T-helper 2 cell (primary cell): ENCODE measurements at regions not wholly inside any gene's neighbourhood (a gene's known extent, or its start where the extent isn't known, plus 50 kb on each side); places are given as distances from the start of the nearest gene placed in this dataset.

Source experiments
- DNase-seq, 5 experiments: peaks; one replicate each; pipeline versions ENCODE4 v3.0.0 to v3.0.0-alpha.2; 2012 to 2022

- DNase-seq, result no peak
Measured at GRCh38 chr9:90034071-90034470, 429.3 kb downstream of the GADD45G start.

- DNase-seq, result no peak
Measured at GRCh38 chr9:90035471-90035870, 430.7 kb downstream of the GADD45G start.

- no peak for DNase-seq
Measured at GRCh38 chr9:90037146-90037797, 432.5 kb downstream of the GADD45G start.

GRCh38 chr9:90038763-90039162 lies 434.0 kb downstream of the GADD45G start:
- DNase-seq, result no peak

- DNase-seq, result no peak
Measured at GRCh38 chr9:90044263-90044662, 439.5 kb downstream of the GADD45G start.

GRCh38 chr9:90044710-90045151 lies 439.9 kb downstream of the GADD45G start:
- DNase-seq, result peak in 1 of 5 experiments; percentile 35

- DNase-seq, result no peak
Measured at GRCh38 chr9:90046317-90046861, 441.6 kb downstream of the GADD45G start.

GRCh38 chr9:90047828-90048227 lies 443.0 kb downstream of the GADD45G start:
- DNase-seq, result no peak

GRCh38 chr9:90052366-90052765 lies 447.6 kb downstream of the GADD45G start:
- no peak for DNase-seq

GRCh38 chr9:90053027-90053426 lies 448.2 kb downstream of the GADD45G start:
- DNase-seq, result peak in 1 of 5 experiments; percentile 7

GRCh38 chr9:90054810-90055209 lies 450.0 kb downstream of the GADD45G start:
- DNase-seq, result no peak

- no peak for DNase-seq
Measured at GRCh38 chr9:90055226-90055625, 450.4 kb downstream of the GADD45G start.

- no peak for DNase-seq
Measured at GRCh38 chr9:90057361-90057760, 452.5 kb downstream of the GADD45G start.

- no peak for DNase-seq
Measured at GRCh38 chr9:90058182-90058763, 453.5 kb downstream of the GADD45G start.

GRCh38 chr9:90059436-90059835 lies 454.6 kb downstream of the GADD45G start:
- DNase-seq, result no peak

GRCh38 chr9:90060256-90060655 lies 455.4 kb downstream of the GADD45G start:
- no peak for DNase-seq

GRCh38 chr9:90061187-90061586 lies 456.4 kb downstream of the GADD45G start:
- DNase-seq, result no peak

GRCh38 chr9:90062982-90063381 lies 458.2 kb downstream of the GADD45G start:
- DNase-seq, result no peak

GRCh38 chr9:90064248-90064647 lies 459.4 kb downstream of the GADD45G start:
- no peak for DNase-seq

GRCh38 chr9:90064971-90065370 lies 460.2 kb downstream of the GADD45G start:
- DNase-seq, result no peak

- no peak for DNase-seq
Measured at GRCh38 chr9:90065851-90066250, 461.0 kb downstream of the GADD45G start.

GRCh38 chr9:90069085-90069484 lies 464.3 kb downstream of the GADD45G start:
- DNase-seq, result no peak

GRCh38 chr9:90070056-90070455 lies 465.2 kb downstream of the GADD45G start:
- no peak for DNase-seq

GRCh38 chr9:90070469-90070868 lies 465.7 kb downstream of the GADD45G start:
- no peak for DNase-seq
